T-cell (primary cell): ENCODE measurements at regions not wholly inside any gene's neighbourhood (a gene's known extent, or its start where the extent isn't known, plus 50 kb on each side); places are given as distances from the start of the nearest gene placed in this dataset.

Source experiments
- ATAC-seq, 4 experiments: fragments of 200-7000 bp in 3 of 4; fragments of 150-1000 bp in 1 of 4; cut with Tn5 transposase; replicated peaks in 1 of 4; 1 replicate in 3 of 4; 2 replicates in 1 of 4; pipeline ENCODE4 v1.10.0; 2021; ENCODE audit warnings: moderate library complexity in 3 of 4, mild to moderate bottlenecking in 2 of 4, moderate number of reproducible peaks in 1 of 4
- CTCF ChIA-PET, 2 donors: fragments of 300-600 bp; sonication (Branson Sonifier 250); formaldehyde crosslinking; loops; one replicate each; lab custom pipeline; 2022; ENCODE audit warnings: antibody characterized with exemption in 2 of 2; lab: Charles Lee
- POLR2A ChIA-PET, 2 donors: fragments of 300-600 bp; sonication (Branson Sonifier 250); formaldehyde crosslinking; loops; one replicate each; lab custom pipeline; 2022; ENCODE audit warnings: antibody characterized with exemption in 2 of 2; lab: Charles Lee
- DNase-seq, 35 experiments: peaks; one replicate each; pipeline versions ENCODE4 v3.0.0 to v3.0.0-alpha.2; 2013 to 2023
- H3K27ac ChIP-seq: one replicate; pipeline ENCODE4 v1.5.1; 2013; ENCODE audit warnings: low read length
- H3K27me3 ChIP-seq, 2 experiments: replicated peaks in 1 of 2; 1 replicate in 1 of 2; 2 replicates in 1 of 2; pipeline versions ENCODE4 v1.6.1 to v1.7.0; 2013; ENCODE audit warnings: low read length in 1 of 2, mixed read lengths in 1 of 2; ENCODE audit not compliant: control insufficient read depth in 2 of 2, insufficient read depth in 2 of 2; ENCODE audit errors: extremely low read depth in 1 of 2
- H3K36me3 ChIP-seq, 2 donors: 1 replicate in 1 of 2; 2 replicates in 1 of 2; pipeline versions ENCODE4 v1.6.1 to v1.7.0; 2013; ENCODE audit warnings: low read length in 1 of 2; ENCODE audit not compliant: control insufficient read depth in 2 of 2, insufficient read depth in 1 of 2; ENCODE audit errors: extremely low read depth in 1 of 2
- H3K4me1 ChIP-seq, 2 experiments: 1 replicate in 1 of 2; 2 replicates in 1 of 2; pipeline versions ENCODE4 v1.6.1 to v1.7.0; 2013; ENCODE audit warnings: low read length in 2 of 2, mixed read lengths in 1 of 2; ENCODE audit not compliant: insufficient read depth in 2 of 2, control insufficient read depth in 1 of 2; ENCODE audit errors: extremely low read depth in 1 of 2
- H3K4me3 ChIP-seq, 2 donors: 1 replicate in 1 of 2; 2 replicates in 1 of 2; pipeline versions ENCODE4 v1.5.1 to v1.7.0; 2013; ENCODE audit warnings: mild to moderate bottlenecking in 2 of 2, low read length in 1 of 2, moderate library complexity in 1 of 2; ENCODE audit not compliant: control insufficient read depth in 1 of 2; ENCODE audit errors: extremely low read depth in 1 of 2
- H3K9me3 ChIP-seq: 2 replicates; pipeline ENCODE4 v1.7.0; 2013
- H3K27ac Mint-ChIP-seq, 2 donors: one replicate each; pipeline ENCODE4 v1.8.0; 2020 to 2021; ENCODE audit warnings: mild to moderate bottlenecking in 2 of 2, mixed read lengths in 2 of 2
- H3K27me3 Mint-ChIP-seq, 2 donors: one replicate each; pipeline ENCODE4 v1.8.0; 2021 to 2022; ENCODE audit warnings: mixed read lengths in 2 of 2
- H3K36me3 Mint-ChIP-seq: one replicate; pipeline ENCODE4 v1.8.0; 2021; ENCODE audit warnings: mixed read lengths
- H3K4me1 Mint-ChIP-seq, 3 donors: one replicate each; pipeline ENCODE4 v1.8.0; 2020 to 2022; ENCODE audit warnings: mixed read lengths in 3 of 3, mild to moderate bottlenecking in 1 of 3
- H3K4me3 Mint-ChIP-seq, 3 donors: one replicate each; pipeline ENCODE4 v1.8.0; 2020 to 2022; ENCODE audit warnings: mild to moderate bottlenecking in 3 of 3, mixed read lengths in 3 of 3, moderate library complexity in 3 of 3
- H3K9me3 Mint-ChIP-seq, 3 donors: one replicate each; pipeline ENCODE4 v1.8.0; 2020 to 2022; ENCODE audit warnings: mixed read lengths in 3 of 3
- WGBS: methylation state at CpG from one replicate; pipeline ENCODE4 v1.1.5; 2013; ENCODE audit warnings: missing lambda C conversion rate; ENCODE audit not compliant: insufficient coverage; 5-methylcytosine and 5-hydroxymethylcytosine counted together

- Mint-ChIP-seq H3K9me3 (no peaks in the 10 kb centered on the region), H3K4me3 (no peak overlapping the region), H3K27ac (no peak overlapping the region), H3K27me3 (no peaks in the 10 kb centered on the region), H3K4me1 (peaks cover 30 to 31% (median 31%) of the 10 kb centered on the region in 3 donors), H3K36me3 (no peaks in the 10 kb centered on the region)
- no peak for DNase-seq
- WGBS: no CpG with 5 or more reads among the region's 2 CpGs
- ATAC-seq: no peak
- no peaks in the 10 kb centered on the region for H3K9me3 ChIP-seq
- H3K4me3 ChIP-seq: no peak overlapping the region
- no peak overlapping the region for H3K27ac ChIP-seq
- no peaks in the 10 kb centered on the region for H3K36me3 ChIP-seq
- no peaks in the 10 kb centered on the region for H3K27me3 ChIP-seq
- CTCF ChIA-PET: no interaction called here
- POLR2A ChIA-PET: interaction anchor here (0.6 kb wide), 2 partner anchors 109 to 119 kb away, joined by 3 read pairs; no protein-coding TSS in a partner anchor
- peaks cover 5 to 14% of the 10 kb centered on the region in 2 experiments for H3K4me1 ChIP-seq
Measured at GRCh38 chr9:79809316-79809876, 237.6 kb downstream of the TLE4 start.

GRCh38 chr9:79807971-79808370, 236.2 kb downstream of the TLE4 start:
- DNase-seq (no peak), ATAC-seq (no peak)
- Histone ChIP-seq H3K36me3 (no peaks in the 10 kb centered on the region), H3K27me3 (no peaks in the 10 kb centered on the region), H3K27ac (no peak overlapping the region), H3K4me3 (no peak overlapping the region), H3K4me1 (peaks cover 5 to 11% of the 10 kb centered on the region in 2 experiments), H3K9me3 (no peaks in the 10 kb centered on the region)
- no peak overlapping the region for H3K27ac Mint-ChIP-seq
- no peaks in the 10 kb centered on the region for H3K36me3 Mint-ChIP-seq
- H3K4me1 Mint-ChIP-seq: peaks cover 19 to 23% (median 20%) of the 10 kb centered on the region in 3 donors
- no peaks in the 10 kb centered on the region for H3K27me3 Mint-ChIP-seq
- no peaks in the 10 kb centered on the region for H3K9me3 Mint-ChIP-seq
- no CpG with 5 or more reads among the region's 2 CpGs for WGBS
- no peak overlapping the region for H3K4me3 Mint-ChIP-seq
- ChIA-PET POLR2A (no interaction called here), CTCF (no interaction called here)

GRCh38 chr9:79806086-79806485, 234.3 kb downstream of the TLE4 start:
- peaks cover 8 to 11% (median 10%) of the 10 kb centered on the region in 3 donors for H3K4me1 Mint-ChIP-seq

DNA sequence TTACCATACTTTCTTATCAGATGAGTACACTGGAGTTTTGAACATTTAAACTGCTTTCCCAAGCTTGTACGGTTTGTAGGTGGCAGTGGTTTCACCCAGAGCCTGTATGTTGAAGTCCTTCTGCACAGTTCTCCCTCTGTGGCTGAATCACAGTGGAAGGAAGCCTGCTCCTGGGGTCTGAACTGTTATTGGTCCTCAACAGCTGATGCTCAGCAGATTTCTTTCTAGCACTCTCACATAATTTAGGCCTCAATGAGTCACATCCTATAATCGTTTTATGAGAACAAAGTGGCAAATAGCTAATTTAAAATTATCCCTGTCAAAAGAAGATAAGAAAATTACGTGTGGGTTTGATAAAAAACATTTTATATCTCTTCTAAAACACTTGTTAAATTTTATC, 229.7 kb downstream of the TLE4 start:
- no peaks in the 10 kb centered on the region for H3K27me3 Mint-ChIP-seq
- H3K4me1 Mint-ChIP-seq: no peaks in the 10 kb centered on the region
- no peak for ATAC-seq
- H3K27me3 ChIP-seq: no peaks in the 10 kb centered on the region
- H3K4me1 ChIP-seq: no peaks in the 10 kb centered on the region
- no peak overlapping the region for H3K27ac ChIP-seq
- no peak overlapping the region for H3K4me3 ChIP-seq
- no peak for DNase-seq
- no peaks in the 10 kb centered on the region for H3K9me3 ChIP-seq
- no peaks in the 10 kb centered on the region for H3K36me3 ChIP-seq
- no peaks in the 10 kb centered on the region for H3K9me3 Mint-ChIP-seq
- no CpG with 5 or more reads among the region's 3 CpGs for WGBS
- ChIA-PET POLR2A (no interaction called here), CTCF (no interaction called here)
- no peak overlapping the region for H3K4me3 Mint-ChIP-seq
- no peak overlapping the region for H3K27ac Mint-ChIP-seq
- H3K36me3 Mint-ChIP-seq: no peaks in the 10 kb centered on the region

More at GRCh38 chr9:79806086-79806485, 234.3 kb downstream of the TLE4 start:
- peaks cover 3 to 5% of the 10 kb centered on the region in 2 experiments for H3K4me1 ChIP-seq
- no peaks in the 10 kb centered on the region for H3K27me3 ChIP-seq
- ChIA-PET POLR2A (interaction anchor here in 1 of 2 donors (0.7 kb wide), 1 partner anchor 67 kb away, joined by 3 read pairs; no protein-coding TSS in a partner anchor), CTCF (no interaction called here)
- H3K27ac ChIP-seq: no peak overlapping the region
- WGBS: 83% methylated on average over 1 of the region's 4 CpGs
- no peaks in the 10 kb centered on the region for H3K36me3 ChIP-seq
- DNase-seq (no peak), ATAC-seq (no peak)
- no peaks in the 10 kb centered on the region for H3K9me3 ChIP-seq
- no peak overlapping the region for H3K27ac Mint-ChIP-seq
- H3K27me3 Mint-ChIP-seq: no peaks in the 10 kb centered on the region
- no peaks in the 10 kb centered on the region for H3K9me3 Mint-ChIP-seq
- H3K4me3 Mint-ChIP-seq: no peak overlapping the region
- H3K4me3 ChIP-seq: no peak overlapping the region
- H3K36me3 Mint-ChIP-seq: no peaks in the 10 kb centered on the region

DNA sequence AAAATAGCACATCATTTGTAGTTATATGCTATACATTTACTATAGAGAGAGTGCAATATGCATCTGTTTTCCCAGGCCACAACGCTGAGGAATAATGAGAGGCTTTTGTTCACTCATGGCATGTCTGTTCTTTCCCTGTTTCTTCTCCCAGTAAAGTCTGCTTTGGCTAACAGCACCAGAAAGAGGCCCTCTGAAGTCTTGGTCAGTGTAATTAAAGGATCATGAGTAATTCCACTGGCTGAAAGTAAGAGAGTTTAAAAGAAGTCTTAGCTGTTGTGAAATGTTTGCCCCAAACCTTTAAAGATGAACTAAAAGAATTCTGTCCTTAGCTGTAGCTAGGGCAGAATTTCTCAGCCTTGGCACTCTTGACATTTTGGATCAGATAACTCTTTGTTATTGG, 228.8 kb downstream of the TLE4 start:
- Histone ChIP-seq H3K4me3 (no peak overlapping the region), H3K27ac (no peak overlapping the region), H3K27me3 (no peaks in the 10 kb centered on the region), H3K9me3 (no peaks in the 10 kb centered on the region), H3K4me1 (no peaks in the 10 kb centered on the region), H3K36me3 (no peaks in the 10 kb centered on the region)
- H3K27ac Mint-ChIP-seq: no peak overlapping the region
- DNase-seq (no peak), ATAC-seq (no peak)
- no peaks in the 10 kb centered on the region for H3K27me3 Mint-ChIP-seq
- POLR2A ChIA-PET: no interaction called here
- H3K4me3 Mint-ChIP-seq: no peak overlapping the region
- no peaks in the 10 kb centered on the region for H3K4me1 Mint-ChIP-seq
- no CpG with 5 or more reads among the region's 1 CpG for WGBS
- CTCF ChIA-PET: no interaction called here
- H3K9me3 Mint-ChIP-seq: no peaks in the 10 kb centered on the region
- H3K36me3 Mint-ChIP-seq: no peaks in the 10 kb centered on the region

DNA sequence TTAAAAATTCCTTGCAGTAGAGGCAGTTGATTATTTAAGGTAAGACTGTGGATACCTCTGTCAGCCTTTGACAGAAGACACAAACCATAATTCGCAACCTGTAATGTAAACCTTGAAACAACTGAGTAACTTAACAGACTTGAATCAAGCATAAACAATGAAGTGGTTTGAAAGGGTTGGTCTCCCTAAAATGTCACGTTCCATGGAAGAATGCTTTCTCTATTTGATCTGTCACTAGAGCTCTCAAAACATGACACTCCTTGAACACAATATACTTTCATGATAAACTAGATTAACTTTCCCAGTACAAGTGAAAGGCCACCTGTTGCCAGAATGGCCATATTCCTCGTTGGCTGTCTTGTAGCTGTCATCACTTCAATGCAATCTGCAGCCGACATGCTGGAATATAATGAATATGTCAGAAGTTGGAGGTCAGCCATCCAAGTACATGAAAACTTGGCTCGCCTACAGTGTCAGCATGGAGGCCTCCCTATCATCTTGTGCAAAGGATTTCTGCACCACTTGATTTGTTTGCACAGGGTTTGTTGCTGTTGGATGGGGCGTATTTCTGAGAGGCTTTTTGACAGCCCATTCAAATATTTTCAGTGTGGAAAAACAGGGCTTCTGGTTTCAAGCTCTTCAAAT, 228.0 kb downstream of the TLE4 start:
- ATAC-seq (no peak), DNase-seq (no peak)
- no peaks in the 10 kb centered on the region for H3K36me3 Mint-ChIP-seq
- Histone ChIP-seq H3K4me3 (no peak overlapping the region), H3K27me3 (no peaks in the 10 kb centered on the region), H3K27ac (no peak overlapping the region), H3K4me1 (no peaks in the 10 kb centered on the region), H3K9me3 (no peaks in the 10 kb centered on the region), H3K36me3 (no peaks in the 10 kb centered on the region)
- no peaks in the 10 kb centered on the region for H3K4me1 Mint-ChIP-seq
- H3K27ac Mint-ChIP-seq: no peak overlapping the region
- CTCF ChIA-PET: no interaction called here
- H3K27me3 Mint-ChIP-seq: no peaks in the 10 kb centered on the region
- POLR2A ChIA-PET: no interaction called here
- no peaks in the 10 kb centered on the region for H3K9me3 Mint-ChIP-seq
- WGBS: 90% methylated on average over 2 of the region's 6 CpGs
- H3K4me3 Mint-ChIP-seq: no peak overlapping the region
